ENCODE measurements at regions not wholly inside any gene's neighbourhood (a gene's known extent, or its start where the extent isn't known, plus 50 kb on each side); places are given as distances from the start of the nearest gene placed in this dataset.

DNA sequence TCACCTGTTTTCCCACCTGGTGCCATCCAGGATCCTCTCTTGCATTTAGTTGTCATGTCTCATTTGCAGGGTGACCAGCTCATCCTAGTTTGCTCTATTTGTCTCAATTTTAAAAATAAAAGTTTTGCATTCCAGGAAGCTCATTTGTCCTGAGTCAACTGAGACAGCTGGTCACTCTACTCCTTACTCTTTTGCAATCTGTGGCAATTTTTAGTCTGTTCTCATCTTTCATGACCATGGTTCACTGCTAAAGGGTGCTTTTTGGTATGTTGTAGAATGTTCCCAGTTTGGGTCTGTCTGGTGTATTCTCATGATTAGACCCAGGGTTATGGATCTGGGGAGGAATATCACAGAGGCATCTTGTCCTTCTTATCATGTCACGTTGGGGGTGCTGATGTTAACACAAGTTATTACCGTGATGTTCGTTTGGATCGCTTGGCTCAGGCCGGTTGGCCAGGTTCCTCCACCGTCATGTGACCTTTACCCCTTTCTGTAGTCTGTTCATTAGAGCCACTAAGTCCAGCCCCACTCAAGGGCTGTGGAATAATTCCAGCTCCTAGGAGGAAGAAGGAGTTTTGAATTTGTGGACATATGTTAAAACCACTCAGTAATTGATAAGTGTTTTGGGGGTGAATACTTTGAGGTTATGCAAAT, 103.3 kb upstream of the IGFBP3 start:
- no peak for DNase-seq

DNA sequence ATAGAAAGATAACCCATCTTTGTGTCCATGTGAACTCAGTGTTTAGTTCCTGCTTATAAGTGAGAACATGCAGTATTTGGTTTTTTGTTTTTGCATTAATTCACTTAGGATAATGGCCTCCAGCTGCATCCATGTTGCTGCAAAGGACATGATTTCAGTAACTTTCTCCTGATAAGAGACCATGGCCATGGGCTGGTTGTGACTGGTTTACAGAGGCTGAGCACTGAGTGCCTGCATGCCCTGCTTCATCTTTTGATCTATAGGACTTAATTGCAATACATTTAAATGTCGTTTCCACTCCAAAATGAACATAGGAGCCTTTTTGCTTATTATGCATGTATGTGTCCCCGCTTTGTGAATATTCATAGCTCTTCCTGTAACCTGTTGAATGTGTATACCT, 101.3 kb upstream of the IGFBP3 start:
- no peak for DNase-seq

DNA sequence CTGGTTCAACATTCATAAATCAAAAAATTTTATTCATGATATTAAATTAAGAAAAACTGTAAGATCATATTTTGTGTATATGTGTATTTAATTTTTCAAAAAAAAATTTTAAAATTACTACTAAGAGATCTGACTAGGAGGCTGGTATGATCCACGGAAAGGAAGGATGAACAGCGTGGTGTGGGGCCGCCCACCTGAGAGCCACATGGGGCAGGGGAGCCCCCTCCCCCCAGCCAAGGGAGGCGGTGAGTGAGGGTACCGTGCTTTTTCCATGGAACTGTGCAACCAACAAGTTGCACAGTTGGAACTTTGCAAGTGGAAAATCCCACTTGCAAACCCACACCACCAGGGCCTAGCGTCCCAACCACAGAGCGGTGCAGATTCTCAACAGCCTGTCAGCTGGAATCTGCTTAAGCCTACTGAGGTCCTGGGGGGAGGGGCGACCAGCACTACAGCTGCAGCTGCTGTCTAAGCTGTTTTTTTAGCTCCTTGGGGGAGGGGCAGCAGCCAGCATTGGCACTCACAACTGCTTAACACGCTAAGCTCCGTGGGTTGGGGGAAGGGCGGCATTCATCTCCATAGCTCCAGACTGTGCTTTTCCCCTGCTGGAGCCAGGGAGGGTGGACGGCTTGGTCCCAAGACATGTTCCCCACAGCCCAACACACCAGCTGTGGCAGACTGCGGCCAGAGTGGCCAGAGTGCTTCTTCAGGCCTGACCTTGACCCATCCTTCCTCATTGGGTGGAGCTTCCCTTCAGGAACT, 94.2 kb upstream of the IGFBP3 start:
- DNase-seq, result no peak

DNA sequence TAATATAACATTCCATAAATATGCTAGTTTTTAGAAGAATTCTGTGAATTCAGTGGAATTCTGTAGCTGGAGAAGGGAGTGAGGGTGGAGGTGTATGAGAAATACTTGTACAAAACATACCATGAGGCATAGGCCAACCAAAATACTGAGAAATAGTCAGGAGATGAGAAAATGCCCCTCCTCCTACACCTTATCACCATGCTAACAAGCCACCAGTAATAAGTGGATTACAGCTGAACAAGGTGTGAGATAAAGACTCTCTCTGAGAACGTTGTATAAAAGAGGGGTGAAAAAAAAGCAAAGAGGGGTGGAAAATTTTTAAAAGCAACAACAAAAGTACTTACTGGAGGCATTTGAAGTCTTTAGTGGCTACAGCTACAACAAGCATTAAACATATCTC, 90.4 kb upstream of the IGFBP3 start:
- no peak for DNase-seq

DNA sequence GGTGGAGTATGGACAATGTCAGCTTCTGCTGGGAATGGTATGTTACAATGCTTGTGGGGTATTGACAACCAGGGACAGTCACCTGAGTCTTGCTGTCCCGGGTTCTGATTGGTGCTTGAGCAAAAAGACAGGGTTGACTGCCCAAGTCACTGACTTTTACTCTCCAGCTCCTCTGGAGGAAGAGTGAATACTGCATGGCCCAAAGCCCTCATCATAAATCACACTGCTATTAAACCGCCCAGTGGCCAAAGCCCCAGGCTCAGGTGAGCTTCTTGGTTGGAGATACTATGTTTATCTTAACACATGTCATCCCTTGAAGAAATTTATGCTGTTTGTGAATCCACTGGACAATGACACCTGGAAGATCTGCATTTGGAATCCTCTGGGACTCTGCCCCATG, 90.0 kb upstream of the IGFBP3 start:
- no peak for DNase-seq

DNA sequence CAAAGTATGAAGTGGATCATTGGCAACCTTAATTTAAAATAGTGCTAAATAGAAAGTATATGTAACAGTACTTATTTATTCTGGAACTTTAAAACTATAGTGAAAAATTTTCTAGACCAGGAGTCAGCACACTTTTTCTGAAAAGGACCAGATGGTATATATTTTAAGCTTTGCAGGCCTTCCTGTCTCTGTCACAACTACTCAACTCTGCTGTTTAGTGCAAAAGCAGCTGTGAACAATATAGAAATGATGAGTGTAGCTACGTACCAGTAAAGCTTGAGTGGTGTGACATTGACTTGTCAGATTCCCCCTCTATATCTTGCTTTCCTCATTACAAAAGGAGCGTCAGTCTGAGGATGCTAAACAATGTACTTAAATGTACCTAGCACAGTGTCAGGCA, 88.1 kb upstream of the IGFBP3 start:
- DNase-seq, result no peak

DNA sequence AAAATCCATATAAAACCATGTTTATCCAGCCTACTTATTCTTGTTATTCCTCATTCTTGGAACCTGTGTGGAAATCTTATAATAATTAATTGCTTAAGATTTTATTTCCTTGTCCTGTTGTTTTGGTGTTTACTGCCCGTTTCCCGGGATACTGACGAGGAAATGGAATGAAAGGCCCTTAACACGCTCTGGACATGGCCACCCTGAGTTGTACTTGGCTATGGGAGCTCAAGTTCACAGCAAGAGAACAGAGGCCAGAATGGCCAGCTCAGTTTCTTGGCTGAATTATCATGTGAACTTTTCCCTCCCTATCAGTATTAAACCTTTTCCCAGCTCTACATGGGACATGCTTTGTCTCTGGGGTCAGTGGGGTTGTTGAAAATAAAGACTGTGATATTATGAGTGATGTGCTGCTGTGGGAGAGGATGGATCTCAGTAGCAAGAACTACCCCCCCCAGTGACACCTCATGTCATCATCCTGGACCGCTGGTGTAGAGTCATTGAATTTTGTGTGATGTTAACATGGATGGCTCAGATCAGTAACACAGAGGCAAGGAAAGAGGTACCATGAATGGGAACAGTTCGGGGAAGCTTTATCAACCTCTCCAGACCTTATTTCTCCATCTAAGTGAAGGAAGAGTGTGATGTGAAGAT, 87.0 kb upstream of the IGFBP3 start:
- no peak for DNase-seq

DNA sequence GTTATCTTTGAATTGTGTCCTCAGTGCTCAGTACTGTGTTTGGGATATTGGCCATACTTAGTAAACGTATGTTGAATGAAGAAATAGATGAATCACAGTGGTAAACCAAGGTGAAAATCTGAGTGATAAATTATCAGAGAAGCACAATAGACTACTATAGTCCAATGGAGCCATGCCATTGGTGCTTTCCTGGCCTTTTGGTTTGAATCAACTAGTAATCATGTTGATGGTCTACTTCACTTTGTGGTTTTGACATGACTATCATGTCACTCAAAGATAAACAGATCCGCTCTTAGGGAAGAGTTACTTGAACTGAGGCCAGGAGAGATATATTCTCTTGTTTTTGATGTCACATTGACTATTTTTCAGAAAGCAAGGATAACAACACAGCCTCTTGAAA, 86.1 kb upstream of the IGFBP3 start:
- DNase-seq, result no peak

DNA sequence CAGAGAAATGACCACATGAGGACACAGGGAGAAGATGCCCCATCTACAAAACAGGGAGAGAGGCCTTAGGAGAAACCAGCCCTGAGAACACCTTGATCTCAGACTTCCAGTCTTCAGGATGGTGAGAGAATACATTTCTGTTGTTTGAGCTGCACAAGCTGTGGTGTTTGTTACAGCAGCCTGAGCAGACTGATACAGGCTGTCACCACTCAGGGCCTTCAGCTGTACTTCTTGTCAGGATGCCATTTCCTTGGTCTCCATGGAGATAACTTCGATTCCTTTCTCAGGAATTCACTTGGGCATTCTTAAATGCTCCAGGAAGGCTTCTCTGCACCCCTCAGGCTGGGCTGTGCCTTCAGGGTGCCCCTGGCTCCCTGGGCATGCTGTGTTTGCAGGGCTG, 85.7 kb upstream of the IGFBP3 start:
- DNase-seq, result no peak

DNA sequence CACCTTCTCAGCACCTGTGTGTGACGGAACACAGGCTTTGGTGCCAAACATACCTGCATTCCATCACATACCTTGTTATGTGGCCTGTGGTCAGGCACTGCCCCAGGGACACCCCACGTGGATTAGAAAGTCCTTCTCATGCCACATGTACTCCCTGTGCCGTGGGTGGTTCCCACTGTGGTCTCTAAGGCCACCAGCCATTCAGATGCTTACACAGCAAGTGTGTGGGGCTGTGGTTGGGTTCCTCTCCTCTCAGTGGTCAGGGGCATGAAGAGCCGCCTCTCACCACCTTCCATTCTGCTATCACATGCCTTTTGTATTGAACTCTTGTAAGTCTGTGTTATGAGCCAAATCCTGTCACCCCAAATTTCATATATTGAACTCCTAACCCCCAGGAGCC, 85.1 kb upstream of the IGFBP3 start:
- DNase-seq, result no peak

DNA sequence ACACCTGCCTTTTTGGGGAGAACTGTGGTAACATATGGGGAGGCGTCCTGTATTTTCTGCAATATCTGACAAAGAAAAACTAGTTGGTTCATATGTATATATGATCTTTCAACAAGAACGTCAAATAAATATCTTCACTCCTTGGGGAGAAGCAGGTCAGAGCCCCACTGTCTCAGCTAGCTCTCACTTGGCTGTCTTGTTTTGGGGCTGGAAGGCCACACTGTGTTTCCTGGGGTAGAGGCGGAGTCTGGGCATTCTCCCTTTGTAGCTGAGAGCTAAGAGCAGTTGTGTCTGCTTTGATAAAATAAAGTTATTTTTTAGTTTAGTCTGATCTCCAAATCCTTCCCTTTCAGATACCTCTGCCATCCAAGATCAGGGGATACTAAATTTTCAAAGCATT, 83.9 kb upstream of the IGFBP3 start:
- DNase-seq, result no peak

DNA sequence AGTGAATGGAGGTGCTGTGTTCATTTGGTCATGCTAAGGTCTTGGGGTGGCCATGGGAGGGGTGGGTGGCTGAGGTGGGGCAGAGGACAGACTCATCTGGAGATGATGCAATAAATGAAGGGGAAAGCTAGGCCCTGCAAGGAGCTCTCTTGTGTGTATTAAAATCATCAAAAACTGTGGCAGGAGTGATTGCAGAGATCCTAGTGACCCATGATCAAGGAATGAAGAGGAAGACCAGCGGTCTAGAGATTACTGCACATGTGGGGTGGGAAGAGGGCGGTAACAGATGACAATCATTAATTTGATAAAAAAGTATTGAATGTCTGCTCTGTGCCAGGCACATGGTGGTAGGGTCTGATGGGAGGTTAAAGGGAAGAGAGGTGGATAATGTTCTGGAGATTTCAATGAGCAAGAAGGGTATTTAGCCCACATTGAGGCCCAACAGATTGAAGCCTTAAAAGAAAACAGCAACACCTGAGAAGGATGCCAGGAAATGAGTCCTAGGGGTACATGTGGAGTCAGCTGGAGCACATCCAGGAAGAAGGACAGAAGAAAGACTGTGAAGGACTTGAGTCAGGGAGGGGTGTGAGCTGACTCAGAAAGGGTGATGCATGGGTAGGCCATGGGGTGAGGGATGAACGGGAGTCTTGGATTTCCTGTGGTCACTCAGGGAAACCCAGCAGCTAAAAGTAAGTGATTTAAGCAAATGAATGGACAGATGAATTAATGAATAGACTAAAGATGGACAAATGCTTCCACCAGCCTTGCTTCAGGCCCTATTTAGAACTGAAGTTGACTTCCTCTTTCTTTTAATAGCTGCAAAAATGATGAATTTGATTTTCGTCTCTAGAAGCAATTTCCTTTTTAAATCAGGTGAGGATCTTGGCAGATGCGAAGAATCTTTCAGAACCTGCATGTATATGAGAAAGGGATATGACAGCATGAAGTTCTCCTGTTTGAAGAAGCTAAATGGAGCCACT, 83.1 kb upstream of the IGFBP3 start:
- DNase-seq, result no peak

DNA sequence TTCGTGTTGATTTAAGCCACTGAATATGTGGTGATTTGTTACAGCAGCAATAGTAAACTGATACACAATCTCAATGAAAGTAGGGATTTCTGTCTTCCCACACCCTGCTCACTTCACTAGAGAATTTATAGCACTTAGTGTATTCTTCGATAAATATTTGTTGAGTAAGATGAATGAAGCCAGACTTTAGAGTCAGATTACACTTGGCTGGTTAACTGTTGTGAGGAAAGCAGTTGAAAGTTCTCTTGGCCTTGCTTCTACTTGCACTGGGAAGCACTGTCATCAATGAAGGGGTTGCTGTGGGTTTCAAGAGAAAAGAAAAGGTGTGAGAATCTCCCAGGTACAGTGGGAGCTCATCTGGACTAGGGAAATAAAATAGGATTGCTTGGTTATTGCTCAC, 82.1 kb upstream of the IGFBP3 start:
- no peak for DNase-seq

DNA sequence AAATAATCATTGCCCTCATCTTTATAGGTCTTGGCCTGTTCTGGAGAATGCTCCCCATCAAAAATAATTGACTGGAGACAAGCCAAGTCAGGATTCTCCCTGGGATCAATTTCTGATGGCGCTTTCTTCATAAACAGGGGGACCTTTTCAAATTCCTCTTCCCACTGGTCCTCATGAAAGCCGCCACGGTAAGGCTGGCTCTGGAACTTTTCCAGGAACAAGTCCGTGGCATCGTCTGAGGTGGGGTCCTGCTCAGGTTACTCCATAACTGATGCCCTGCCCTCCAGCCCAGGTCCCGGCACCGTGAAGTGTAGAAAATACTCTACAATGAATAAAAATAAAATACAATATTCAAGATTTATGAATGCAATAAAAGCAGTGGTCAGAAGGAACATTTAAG, 79.4 kb upstream of the IGFBP3 start:
- no peak for DNase-seq

DNA sequence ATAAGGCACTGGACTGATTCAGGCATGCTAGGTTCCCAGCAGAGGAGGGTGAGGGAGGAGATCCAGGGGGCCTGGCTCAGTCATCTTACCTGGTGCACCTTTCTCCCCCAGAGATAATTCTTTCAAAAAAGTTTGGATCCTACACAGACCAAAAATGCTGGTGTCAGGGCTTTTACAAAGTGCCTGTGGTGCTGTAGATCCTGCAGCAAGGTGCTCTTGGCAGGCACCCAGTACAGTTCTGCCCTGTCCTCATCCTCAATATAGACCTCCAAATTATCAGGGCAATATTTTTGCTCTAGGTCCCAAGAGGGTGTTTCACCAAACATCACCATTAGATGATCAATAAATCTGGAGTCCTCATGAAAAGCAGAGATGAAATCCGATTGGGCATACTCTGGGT, 78.5 kb upstream of the IGFBP3 start:
- no peak for DNase-seq

DNA sequence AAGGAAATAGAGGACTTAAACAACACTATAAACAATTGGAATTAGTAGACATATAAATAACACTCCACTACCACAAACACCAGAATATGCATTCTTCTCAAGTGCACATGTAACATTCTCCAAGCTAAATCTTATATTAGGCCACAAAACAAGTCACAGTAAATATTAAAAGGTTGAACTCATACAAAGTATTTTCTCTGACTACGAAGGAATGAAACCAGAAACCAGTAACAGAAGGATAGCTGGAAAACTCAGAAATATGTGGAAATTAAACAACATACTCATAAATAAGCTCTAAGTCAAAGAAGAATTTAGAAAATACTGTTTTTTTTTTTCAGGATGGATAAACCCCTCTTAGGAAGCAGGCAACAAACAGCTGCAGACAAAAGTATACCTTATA, 77.4 kb upstream of the IGFBP3 start:
- no peak for DNase-seq

DNA sequence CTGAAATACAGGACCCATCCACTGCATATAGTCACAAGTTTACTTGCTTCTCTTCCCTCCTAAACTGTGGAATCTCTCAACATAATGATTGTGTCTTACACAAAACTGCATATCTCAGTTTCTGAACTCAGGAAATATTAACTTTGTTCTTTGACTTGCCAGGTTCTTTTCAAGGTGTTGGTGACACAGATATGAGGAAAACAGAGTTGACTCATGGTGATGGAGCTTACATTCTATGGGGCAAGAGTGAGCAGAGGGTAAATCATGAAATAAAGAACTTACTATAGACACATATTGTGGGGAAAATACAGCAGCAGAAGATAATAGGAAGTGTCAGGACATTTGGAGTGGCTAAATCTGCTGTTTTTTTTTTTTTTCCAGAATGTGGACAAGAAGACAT, 72.5 kb upstream of the IGFBP3 start:
- no peak for DNase-seq

DNA sequence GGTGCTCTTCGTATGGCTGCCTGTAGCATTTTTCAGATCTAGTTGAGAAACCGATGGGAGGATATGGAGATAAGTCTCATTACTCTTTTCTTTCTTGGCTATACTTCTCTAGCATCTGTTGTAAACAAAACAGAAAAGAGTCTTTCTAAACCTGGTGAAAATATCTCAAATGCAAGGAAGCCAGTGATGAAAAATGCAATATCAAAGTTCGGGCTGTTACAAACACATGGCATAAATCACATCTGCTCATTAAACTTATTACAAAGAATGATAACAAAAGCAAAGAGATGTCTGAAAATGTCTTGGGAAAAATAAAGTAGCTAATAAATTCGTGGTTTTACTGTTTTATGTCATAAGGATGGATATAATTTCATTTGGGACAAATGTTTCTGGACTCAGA, 71.8 kb upstream of the IGFBP3 start:
- no peak for DNase-seq

DNA sequence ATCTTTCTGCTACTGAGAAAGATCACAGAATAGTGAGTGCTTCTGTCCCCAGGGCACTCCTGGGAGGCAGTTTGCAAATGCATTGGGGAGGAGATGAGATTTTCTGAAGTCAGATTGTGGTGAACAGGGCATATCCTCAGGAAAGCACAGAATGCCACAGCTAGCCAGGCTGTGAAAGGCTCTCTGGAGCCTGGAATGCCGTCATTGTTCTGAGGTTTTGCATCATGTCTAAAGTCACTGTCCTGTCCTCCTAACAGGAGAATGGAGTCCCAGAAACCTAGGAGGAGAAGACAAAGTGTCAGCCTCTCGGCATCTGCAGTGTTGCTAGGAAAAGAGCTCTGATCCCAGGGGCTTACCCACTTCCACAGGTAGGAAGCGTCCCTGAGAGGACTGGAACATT, 69.2 kb upstream of the IGFBP3 start:
- DNase-seq, result no peak

DNA sequence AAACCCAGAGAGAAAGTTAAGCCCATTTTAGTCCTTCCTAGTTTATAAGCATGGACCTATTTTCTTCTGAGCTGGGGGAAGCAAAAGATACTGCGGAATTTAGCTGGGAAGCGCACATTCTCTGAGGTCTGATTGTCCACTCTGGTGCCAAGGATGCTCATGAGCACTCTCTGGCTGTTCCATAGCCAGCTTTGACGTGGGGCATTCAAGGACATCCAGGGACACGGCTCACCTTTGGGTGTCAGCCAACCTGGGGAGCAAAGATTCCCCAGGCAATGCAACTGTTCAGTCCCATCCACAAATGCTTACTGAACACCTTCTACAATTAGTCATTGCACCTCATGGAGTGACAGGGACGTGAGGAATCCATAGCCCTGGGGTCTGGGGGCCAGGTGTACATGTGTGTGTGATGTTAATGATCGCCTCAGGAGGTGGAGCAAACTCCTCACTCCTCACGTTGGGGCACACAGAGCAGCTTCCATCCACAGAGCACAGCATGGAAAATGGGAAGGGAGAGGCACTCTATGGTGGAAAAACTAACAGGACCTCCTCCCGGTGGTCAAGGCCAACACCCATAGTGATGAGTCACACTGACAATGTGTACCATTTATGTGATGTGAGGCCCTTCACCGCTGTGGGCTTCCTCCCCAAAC, 67.5 kb upstream of the IGFBP3 start:
- DNase-seq, result no peak

DNA sequence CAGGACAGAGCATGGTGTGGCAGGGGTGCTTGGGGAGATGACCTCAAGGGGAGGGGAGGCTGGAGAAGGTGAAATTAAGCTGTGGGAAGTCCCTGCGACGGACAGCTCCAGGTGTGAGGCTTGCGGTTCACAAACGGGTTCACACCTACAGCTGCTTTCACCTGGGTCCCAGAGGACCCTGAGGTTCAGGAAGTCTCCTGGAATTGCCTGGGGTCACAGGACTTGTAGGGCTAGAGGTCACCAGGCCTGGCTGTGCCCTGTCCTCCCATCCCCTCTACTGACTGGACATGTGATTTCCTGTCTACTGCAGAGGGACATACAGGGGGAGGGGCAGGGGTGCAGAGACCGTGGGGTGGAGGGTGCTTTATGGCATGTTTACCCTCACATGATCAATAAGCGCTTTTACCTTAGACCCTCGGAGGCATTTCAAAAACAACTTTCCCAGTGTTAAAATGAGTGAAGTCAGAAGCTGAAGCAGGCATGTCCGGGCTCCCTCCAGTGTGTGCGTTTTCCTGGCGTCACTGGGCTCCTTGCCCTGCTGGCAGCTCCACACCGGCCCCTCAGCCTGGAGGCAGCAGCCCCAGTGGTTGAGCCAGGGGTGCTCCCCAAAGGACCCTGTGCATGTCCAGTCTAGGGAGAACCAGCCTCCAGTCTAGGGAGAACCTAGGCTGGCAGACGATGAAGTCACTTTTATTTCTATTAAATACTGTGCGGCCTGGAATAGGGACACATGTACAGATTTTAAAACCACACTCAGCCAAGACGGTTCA, 66.6 kb upstream of the IGFBP3 start:
- DNase-seq, result no peak
